NK-92 treated with Interleukin-12 subunit alpha and Interleukin-12 subunit beta, amount 100 ng/mL, for 24 hours (cell line): ENCODE measurements at regions not wholly inside any gene's neighbourhood (a gene's known extent, or its start where the extent isn't known, plus 50 kb on each side); places are given as distances from the start of the nearest gene placed in this dataset.
"Not testable (repeated sequence)": the region's sequence is repeated elsewhere in the genome, so short reads cannot be mapped to it uniquely, and the experiment has no call there.

Source experiments
- DNase-seq: peaks from one replicate; lab custom pipeline; 2025; lab: John Stamatoyannopoulos, UW

DNA sequence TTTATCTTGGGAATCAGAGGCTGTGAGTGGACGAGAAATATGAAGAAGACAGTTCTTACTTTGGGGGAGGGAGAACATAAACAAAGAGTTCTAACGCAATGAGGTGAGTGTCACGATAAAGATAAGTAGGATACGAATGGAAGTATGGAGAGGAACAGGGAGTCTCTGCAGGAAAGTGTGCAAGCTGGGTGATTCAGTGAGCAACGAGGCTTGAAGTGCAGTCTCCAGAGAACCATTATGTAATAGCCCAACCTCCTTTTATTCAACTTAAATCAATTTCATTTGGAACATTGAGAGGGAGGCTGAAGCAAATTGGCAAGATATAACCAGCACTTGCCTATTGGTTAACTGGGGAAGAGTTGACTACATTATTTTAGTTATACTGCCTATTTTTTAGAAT, 99.3 kb upstream of the PLD5 start:
- no peak for DNase-seq

DNA sequence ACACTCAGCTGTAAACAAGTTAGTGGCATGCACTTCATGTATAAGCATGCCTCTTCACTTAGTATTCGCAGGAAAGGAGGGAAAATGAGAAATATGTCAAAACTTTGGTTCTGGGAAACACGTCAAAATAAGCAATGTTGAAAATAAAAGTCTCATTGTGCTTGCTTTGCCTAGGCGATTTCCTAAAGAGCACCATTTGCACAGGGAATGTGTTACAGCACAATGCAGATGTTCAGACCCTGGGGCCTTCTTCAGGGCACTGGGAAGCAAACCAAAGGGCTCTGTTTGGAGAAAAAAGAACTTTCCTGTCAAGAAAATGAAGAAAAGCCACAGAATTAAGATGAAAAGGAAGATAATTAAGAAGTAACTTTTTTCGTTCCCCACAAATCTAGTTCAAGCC, 98.6 kb upstream of the PLD5 start:
- DNase-seq, result no peak

DNA sequence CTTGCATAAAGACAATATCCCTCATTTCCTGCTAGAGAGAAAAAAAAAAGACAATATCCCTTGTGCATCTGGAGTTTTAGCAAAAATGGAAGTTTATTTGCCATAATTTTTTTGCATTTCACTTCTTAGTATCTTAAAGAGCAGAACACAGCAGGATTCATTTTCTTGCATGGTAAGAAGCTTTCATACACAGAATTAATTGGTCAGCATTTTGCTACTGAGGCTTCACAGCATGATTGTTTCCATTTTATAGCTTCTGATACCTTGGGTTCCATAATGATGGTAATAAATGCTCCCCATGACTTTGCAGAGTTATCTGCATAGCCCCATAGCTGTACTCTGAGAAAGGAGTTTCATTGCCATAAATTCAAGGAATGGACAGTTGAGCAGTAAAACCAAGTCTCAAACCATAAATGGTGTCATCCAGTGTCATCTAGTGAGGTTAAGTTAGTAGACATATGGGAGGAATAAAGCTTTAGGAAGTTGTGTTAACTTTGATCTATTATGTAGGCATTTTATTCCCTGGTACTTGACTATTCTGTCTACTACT, 88.8 kb upstream of the PLD5 start:
- DNase-seq, result no peak

DNA sequence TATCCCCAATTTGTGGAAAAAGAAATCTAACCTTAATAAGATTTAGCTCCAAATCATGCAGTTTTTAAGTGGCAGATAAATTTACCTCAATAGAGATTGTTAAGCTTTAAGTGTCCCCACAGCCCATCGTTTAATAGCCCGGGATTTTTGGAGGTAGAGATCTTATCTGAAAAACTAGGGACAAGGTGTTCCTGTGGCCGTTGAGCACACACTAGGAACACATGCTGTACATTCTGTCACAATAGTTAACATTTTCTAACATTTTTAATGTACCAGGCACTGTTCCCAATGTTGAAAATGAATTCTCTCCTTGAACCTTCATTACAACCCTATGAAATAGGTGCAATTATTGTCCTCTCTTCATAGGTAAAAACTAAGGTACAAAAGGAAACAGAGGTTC, 85.7 kb upstream of the PLD5 start:
- DNase-seq, result no peak

DNA sequence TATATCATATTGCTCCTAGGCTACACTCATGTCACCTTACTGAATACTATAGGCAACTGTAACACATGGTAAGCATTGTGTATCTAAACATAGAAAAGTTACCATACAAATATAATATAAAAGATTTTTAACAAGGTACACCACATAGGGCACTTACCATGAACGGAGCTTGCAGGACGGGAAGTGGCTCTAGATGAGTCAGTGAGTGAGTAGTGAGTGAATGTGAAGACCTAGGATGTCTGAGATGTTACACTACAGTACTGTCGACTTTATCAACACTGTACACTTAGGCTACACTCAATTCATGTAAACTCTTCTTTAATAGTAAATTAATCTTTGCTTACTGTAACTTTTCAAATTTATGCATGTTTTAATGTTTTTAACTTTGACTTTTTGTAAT, 81.0 kb upstream of the PLD5 start:
- no peak for DNase-seq

DNA sequence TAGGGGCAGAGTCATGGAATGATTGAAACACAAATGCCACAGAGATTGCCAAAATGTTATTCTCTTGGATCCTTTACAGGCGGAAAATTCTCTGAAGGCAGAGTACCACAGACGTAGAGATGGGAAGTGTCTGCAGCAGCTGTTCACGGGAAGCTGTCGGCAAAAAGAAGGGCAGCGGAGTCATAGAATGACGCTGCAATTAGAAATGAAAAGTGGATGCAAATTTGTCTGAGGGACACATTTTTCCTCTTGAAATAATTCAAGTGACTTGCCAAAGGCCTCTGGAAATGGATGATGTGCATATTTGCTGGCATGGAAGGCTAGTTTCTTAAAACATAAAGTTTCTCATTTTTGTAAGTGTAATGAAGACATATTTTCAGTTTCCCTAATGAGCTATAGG, 77.5 kb upstream of the PLD5 start:
- DNase-seq, result no peak

DNA sequence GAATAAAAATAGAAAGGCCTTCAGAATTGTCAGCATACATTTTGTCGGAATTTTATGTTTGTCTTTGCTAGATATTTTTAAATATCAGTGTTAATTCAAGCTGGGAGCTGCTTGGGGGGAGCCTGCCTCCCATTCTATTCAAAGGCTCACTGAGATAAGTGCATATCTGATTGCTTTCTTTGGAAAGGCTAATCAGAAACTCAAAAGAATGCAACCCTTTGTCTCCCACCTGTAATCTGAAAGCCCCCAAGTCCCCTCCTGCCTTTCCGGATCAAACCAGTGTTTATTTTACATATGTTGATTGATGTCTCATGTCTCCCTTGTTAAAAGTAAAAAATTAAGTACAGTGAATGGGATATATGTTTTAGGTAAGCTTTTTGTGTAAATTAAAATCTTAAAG, 69.3 kb upstream of the PLD5 start:
- DNase-seq, result not testable (repeated sequence)

DNA sequence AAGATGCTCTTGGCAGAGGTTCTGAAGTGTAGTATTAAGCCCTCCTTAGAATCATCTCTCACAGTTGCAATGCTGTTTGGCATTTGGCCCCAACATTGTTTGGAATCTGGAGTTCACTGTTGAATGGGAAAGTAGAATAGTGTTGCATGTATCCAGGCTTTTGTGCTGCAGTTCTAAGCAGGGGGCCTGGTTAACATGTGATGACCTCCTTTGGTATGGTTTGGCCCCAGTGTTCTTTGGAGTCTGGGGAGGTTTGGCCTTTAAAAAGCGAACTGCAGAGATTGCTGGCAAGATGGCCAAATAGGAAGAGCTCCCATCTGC, 61.8 kb upstream of the PLD5 start:
- no peak for DNase-seq

DNA sequence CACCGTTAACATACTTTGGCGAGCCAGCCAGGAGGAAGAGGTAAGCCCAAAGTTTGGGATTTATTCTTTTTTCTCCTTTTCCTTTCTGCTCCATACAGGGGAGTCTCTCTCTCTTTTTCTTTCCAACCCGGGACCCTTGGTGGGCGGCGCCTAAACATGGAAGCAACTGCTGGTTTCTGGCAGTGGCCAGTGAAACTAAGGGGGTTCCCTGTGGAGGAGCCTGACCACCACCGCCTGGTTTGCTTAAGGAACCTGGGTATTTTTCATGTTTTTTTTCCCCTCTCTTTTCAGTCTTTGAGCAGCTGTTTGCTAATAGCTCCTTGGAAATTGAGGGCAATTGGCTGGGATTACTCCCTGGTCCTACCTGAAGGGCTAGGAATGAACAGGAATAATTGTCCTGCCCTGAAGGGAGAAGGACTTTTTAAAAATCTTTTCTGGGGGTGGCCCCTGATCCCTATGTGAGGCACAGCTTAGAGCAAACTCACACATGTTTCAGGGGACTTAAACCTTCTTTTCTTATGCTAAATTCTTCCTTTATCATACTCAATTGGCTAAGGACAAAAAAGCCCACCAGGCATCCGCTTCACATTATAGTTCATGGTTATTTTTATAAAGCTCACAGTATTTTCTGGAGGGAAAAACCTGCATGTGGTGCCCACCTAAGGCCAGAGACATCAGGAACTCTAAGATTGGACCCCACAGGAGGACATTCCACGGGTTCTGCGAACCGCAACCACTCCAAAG, 61.3 kb upstream of the PLD5 start:
- no peak for DNase-seq

DNA sequence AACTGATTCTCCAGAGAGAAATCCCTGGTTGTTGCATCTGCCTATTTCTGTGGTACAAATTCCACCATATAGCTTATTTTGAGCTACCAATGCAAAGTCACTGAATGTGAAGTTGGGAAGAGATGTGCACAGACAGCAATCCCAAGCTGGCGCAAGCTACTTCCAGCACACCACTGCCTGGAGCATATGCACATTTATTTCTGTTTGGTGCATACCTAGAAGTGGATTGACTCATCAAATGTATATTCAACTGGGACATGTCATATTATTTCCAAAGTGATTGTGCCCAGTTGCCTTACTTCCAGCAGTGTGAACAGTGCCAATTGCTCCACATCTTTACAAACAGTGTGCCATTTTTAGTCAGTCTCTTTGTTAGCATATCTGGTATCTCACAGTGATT, 58.2 kb upstream of the PLD5 start:
- no peak for DNase-seq

DNA sequence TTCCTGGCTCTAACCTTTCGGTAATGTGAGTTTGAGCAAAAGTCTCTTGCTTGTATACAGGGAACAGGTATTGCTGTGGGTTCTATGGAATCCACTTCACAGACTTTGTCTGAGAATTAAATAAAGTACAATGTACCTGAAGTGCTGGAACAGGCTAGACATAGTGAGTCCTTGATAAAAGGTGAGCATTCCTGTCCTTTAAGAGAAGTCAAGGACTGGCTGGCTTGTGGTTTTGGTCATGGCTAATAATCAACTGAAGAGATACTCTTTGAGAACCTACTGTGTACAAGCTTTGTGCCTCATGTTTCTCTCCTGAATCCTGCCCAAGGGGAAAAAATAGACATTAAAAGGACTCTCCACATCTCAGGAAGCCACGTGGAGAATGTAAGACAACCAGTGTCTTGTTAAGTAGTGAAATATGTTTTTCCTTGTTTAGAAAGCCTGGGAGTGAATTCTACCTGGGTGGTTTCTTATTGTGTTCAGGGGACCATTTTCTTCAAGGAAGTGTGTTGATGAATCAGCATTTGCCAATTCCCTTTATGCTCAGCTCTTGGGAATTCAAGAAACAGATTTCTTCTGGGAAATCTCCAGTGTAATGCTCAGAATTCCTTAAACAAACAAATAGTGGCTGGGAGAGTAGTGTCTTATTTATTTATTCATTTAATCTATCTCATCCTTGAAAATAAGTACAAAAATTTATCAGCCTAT, 55.2 kb upstream of the PLD5 start:
- DNase-seq, result no peak
